ENCODE measurements at regions not wholly inside any gene's neighbourhood (a gene's known extent, or its start where the extent isn't known, plus 50 kb on each side); places are given as distances from the start of the nearest gene placed in this dataset.

DNA sequence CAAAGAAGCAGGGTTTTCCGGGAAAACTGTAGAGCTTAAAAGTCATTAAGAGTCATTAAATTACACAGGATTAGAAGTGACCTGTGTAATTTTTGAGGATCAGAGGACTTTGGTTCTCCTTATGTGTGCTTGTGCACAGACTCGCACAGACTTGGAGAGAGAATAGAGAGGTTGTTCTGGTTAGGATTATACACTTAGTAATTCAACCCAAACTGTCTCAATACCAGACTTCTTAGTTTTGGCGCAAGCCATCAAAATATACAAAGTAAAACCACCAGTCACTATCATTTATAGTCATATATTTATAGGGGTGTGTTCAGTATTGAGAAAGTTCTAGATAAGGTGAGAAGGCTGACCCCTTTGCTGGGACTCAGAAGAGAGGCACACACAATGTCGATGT lies 112.3 kb downstream of the HLX start:
- FAIRE-seq = no peak
- intact Hi-C loops (cut with DNase I) = no loop called here

DNA sequence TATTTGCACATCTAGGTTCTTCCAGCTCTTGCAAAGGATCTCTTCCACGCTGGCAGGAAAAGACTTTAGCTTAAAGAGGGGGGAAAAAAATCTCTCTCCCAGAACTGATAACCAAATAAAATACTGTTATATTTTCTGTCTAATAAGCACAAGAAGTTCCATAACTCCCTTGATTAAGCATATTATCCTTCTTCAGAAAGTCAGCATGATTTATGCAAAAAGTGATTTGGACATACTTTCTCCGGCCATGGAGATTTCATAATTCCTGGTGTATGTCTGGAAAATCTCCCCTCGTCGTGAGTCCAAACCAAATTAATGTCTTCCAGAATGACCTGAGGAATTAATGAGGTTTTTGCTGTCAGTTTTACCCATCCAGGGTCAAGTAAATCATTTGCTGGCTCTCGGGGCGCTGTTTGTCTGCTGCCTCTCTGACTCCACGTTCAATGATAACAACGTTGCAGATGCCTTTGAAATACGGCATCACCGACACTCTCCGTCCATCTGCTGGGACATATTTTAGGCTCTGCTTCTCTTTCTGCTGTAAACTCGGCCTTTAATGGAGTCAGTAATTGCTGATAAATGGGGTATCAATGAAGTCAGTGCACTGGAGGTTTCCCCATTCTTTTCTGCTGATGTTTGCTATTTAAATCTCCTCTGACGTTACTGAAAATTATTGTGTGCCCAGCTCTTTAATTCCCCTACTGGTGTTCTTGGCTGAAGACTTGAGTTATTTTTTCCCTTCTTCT lies 112.9 kb downstream of the HLX start:
- Histone ChIP-seq H3K27ac (ENCODE audit: low read depth in 2 of 2, low read length in 2 of 2) (no peak overlapping the region), H3K4me1 (ENCODE audit: control insufficient read depth in 2 of 3, insufficient read depth in 2 of 3, low read depth in 1 of 3, low read length in 3 of 3) (no peaks in the 10 kb centered on the region), H3K27me3 (ENCODE audit: control insufficient read depth, insufficient read depth, low read length) (no peaks in the 10 kb centered on the region), H3K9ac (ENCODE audit: low read length in 3 of 3) (no peak overlapping the region), H3K9me3 (ENCODE audit: control insufficient read depth in 2 of 3, insufficient read depth in 1 of 3, low read length in 3 of 3) (no peaks in the 10 kb centered on the region), H3K36me3 (ENCODE audit: control insufficient read depth in 2 of 3, insufficient read depth in 3 of 3, low read length in 3 of 3) (no peaks in the 10 kb centered on the region), H3K4me3 (ENCODE audit: low read length in 3 of 3) (no peak overlapping the region)
- FAIRE-seq (no peak), DNase-seq (peak in 1 of 5 donors; percentile 18)
- TF ChIP-seq, protein P1, sequence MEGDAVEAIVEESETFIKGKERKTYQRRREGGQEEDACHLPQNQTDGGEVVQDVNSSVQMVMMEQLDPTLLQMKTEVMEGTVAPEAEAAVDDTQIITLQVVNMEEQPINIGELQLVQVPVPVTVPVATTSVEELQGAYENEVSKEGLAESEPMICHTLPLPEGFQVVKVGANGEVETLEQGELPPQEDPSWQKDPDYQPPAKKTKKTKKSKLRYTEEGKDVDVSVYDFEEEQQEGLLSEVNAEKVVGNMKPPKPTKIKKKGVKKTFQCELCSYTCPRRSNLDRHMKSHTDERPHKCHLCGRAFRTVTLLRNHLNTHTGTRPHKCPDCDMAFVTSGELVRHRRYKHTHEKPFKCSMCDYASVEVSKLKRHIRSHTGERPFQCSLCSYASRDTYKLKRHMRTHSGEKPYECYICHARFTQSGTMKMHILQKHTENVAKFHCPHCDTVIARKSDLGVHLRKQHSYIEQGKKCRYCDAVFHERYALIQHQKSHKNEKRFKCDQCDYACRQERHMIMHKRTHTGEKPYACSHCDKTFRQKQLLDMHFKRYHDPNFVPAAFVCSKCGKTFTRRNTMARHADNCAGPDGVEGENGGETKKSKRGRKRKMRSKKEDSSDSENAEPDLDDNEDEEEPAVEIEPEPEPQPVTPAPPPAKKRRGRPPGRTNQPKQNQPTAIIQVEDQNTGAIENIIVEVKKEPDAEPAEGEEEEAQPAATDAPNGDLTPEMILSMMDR (IDR thresholded peaks at IDR 0.05; ENCODE audit: borderline replicate concordance, extremely low read depth, insufficient read depth) = no peak
- intact Hi-C loops (cut with DNase I) = no loop called here

More for the DNA sequence above, 112.3 kb downstream of the HLX start:
- Histone ChIP-seq H3K27ac (ENCODE audit: low read depth in 2 of 2, low read length in 2 of 2) (no peak overlapping the region), H3K9me3 (ENCODE audit: control insufficient read depth in 2 of 3, insufficient read depth in 1 of 3, low read length in 3 of 3) (no peaks in the 10 kb centered on the region), H3K4me3 (ENCODE audit: low read length in 3 of 3) (no peak overlapping the region), H3K9ac (ENCODE audit: low read length in 3 of 3) (no peak overlapping the region), H3K4me1 (ENCODE audit: control insufficient read depth in 2 of 3, insufficient read depth in 2 of 3, low read depth in 1 of 3, low read length in 3 of 3) (no peaks in the 10 kb centered on the region), H3K36me3 (ENCODE audit: control insufficient read depth in 2 of 3, insufficient read depth in 3 of 3, low read length in 3 of 3) (no peaks in the 10 kb centered on the region), H3K27me3 (ENCODE audit: control insufficient read depth, insufficient read depth, low read length) (no peaks in the 10 kb centered on the region)
- TF ChIP-seq, protein P1 (IDR thresholded peaks at IDR 0.05; ENCODE audit: borderline replicate concordance, extremely low read depth, insufficient read depth) = no peak
- DNase-seq = no peak

DNA sequence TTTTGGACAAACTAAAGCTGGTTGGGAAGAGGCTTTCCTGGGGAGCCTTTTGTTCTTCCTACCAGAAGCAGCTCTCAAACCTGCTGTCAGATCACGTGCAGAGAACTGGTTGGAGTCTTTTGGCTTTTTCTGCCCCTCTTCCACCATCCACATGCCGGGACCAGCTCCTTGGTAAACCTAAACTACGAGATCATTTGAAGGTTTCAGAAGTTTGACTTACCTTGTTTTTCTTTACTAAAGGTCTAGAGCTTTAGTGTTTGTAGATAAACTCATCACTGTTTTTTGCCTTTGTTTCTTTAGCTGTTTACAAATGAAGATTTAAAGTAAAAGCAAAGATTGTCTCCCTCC lies 113.4 kb downstream of the HLX start:
- Histone ChIP-seq H3K9me3 (ENCODE audit: control insufficient read depth in 2 of 3, insufficient read depth in 1 of 3, low read length in 3 of 3) (no peaks in the 10 kb centered on the region), H3K27me3 (ENCODE audit: control insufficient read depth, insufficient read depth, low read length) (no peaks in the 10 kb centered on the region), H3K27ac (ENCODE audit: low read depth in 2 of 2, low read length in 2 of 2) (no peak overlapping the region), H3K9ac (ENCODE audit: low read length in 3 of 3) (no peak overlapping the region), H3K4me3 (ENCODE audit: low read length in 3 of 3) (no peak overlapping the region), H3K4me1 (ENCODE audit: control insufficient read depth in 2 of 3, insufficient read depth in 2 of 3, low read depth in 1 of 3, low read length in 3 of 3) (no peaks in the 10 kb centered on the region), H3K36me3 (ENCODE audit: control insufficient read depth in 2 of 3, insufficient read depth in 3 of 3, low read length in 3 of 3) (no peaks in the 10 kb centered on the region)
- TF ChIP-seq, protein P1 (IDR thresholded peaks at IDR 0.05; ENCODE audit: borderline replicate concordance, extremely low read depth, insufficient read depth) = no peak
- intact Hi-C loops (cut with DNase I) = no loop called here
- DNase-seq (no peak), FAIRE-seq (no peak)

DNA sequence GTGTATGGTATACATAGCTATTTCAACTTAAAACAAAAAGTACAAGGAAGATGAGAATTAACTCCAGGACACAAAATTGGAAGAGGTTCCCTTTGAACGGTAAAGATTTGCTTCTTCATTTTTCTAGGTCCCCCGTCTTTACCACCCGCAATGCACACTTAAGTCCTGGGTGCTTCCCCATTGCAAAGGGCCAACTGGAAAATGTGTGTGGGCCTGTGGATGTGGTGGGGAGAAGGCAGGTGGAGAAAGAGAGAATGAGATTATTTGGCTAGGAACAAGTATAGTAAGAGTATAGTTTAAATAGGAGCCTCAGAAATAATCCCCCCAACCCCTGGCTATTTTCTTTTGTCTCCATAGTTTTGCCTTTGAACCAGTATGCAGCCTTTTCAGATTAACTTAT lies 115.4 kb downstream of the HLX start:
- Histone ChIP-seq H3K27me3 (ENCODE audit: control insufficient read depth, insufficient read depth, low read length) (no peaks in the 10 kb centered on the region), H3K4me1 (ENCODE audit: control insufficient read depth in 2 of 3, insufficient read depth in 2 of 3, low read depth in 1 of 3, low read length in 3 of 3) (no peaks in the 10 kb centered on the region), H3K27ac (ENCODE audit: low read depth in 2 of 2, low read length in 2 of 2) (no peak overlapping the region), H3K36me3 (ENCODE audit: control insufficient read depth in 2 of 3, insufficient read depth in 3 of 3, low read length in 3 of 3) (no peaks in the 10 kb centered on the region), H3K4me3 (ENCODE audit: low read length in 3 of 3) (no peak overlapping the region), H3K9me3 (ENCODE audit: control insufficient read depth in 2 of 3, insufficient read depth in 1 of 3, low read length in 3 of 3) (no peaks in the 10 kb centered on the region), H3K9ac (ENCODE audit: low read length in 3 of 3) (no peak overlapping the region)
- TF ChIP-seq, protein P1 (IDR thresholded peaks at IDR 0.05; ENCODE audit: borderline replicate concordance, extremely low read depth, insufficient read depth) = no peak
- FAIRE-seq = no peak
- intact Hi-C loops (cut with DNase I) = no loop called here
- no peak for DNase-seq
